DMS53 treated with DMSO at 0.1 percent for 48 hours (cell line): ENCODE measurements at regions not wholly inside any gene's neighbourhood (a gene's known extent, or its start where the extent isn't known, plus 50 kb on each side); places are given as distances from the start of the nearest gene placed in this dataset.
A peak's percentile ranks its signal among the peaks of the same experiment; 100 is the strongest.
"Not testable (repeated sequence)": the region's sequence is repeated elsewhere in the genome, so short reads cannot be mapped to it uniquely, and the experiment has no call there.

Experiments used
- DNase-seq: peaks from one replicate; lab custom pipeline; 2025; ENCODE audit not compliant: unreplicated experiment; lab: John Stamatoyannopoulos, UW

DNA sequence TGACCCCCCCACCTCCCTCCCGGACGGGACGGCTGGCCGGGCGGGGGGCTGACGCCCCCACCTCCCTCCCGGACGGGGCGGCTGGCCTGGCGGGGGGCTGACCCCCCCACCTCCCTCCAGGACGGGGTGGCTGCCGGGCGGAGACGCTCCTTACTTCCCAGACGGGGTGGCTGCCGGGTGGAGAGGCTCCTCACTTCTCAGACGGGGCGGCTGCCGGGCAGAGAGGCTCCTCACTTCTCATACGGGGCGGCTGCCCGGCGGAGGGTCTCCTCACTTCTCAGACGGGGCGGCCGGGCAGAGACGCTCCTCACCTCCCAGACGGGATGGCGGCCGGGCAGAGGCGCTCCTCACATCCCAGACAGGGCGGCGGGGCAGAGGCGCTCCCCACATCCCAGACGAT is 84.7 kb downstream of the OR2B2 start:
- not testable (repeated sequence) for DNase-seq

- not testable (repeated sequence) for DNase-seq
Measured at GRCh38 chr6:27826612-27826985, 85.6 kb downstream of the OR2B2 start.

GRCh38 chr6:27825848-27826611 is 86.2 kb downstream of the OR2B2 start:
- DNase-seq = not testable (repeated sequence)

DNA sequence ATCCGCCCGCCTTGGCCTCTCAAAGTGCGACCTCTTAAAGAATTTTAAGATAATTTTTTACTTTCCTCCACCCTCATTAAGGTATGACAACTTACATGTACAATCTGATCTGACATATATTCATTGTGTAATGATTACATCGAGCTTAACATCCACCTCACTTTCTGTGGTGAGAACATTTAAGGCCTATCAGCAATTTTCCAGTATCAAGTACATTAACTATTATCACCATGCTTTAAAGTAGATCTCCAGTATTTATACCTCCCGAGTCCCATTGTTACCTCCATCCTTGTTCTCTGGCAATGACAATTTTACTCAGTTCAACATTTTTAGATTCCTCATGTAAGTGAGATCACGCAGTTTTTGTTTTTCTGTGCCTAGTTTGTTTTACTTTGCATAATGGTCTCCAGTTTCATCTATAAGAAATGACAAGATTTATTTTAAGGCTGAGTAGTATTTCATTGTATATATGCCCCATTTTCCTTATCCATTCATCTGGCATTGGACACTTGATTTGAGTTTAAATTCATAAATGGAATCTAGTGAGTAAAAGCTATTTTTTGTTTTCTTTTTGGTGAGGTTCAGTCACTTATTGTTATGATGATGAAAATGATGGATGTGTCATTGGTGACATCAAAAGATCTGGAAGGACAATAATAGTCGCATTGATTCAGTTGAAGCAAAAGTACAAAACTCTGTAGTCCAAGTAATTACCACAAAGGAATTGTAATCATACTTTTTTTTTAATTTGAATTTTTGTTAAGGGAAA is 87.0 kb downstream of the OR2B2 start:
- no peak for DNase-seq

- peak; percentile 35 for DNase-seq
Measured at GRCh38 chr6:27824211-27825024, 87.8 kb downstream of the OR2B2 start.

DNA sequence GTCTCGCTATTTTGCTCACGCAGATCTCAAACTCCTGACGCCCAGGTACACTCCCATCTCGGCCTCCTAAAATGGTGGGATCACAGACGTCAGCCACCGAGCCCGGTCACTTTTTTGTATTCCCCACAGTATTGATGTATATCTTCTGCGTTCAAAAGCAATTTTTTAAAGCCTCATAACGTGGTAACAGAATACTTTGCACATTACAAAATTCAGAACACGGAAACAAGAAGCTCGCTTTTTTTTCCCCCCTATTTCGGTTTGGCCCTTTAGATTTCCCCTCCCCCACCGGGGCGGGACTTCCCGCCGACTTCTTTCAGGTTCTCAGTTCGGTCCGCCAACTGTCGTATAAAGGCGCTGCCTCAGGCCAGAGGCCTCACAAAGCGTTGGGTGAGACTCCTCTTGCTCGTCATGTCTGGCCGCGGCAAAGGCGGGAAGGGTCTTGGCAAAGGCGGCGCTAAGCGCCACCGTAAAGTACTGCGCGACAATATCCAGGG is 88.4 kb downstream of the OR2B2 start:
- DNase-seq = peak; percentile 51

DNA sequence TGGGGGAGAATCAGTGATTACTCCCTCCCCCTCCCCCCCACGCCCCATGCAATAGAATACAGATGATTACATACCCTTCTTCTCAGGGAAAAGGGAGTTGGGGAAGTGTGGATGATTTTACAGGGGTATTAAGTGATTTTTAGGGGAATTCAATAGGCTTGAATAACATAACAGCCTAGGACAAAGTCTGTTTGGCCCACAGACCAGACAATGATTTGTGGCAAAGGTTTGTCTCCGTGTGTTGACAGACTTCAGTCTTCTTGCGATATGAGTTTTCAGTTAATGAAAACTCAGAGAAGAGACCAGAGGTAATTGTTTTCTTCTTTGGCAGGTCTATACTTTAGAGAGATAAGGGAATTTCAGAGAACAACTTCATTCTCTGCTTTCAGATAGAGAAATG is 95.3 kb downstream of the OR2B2 start:
- DNase-seq = no peak

- peak; percentile 71 for DNase-seq
Measured at GRCh38 chr6:27814665-27815424, 97.4 kb downstream of the OR2B2 start.

- DNase-seq = not testable (repeated sequence)
Measured at GRCh38 chr6:27814415-27814664, 97.9 kb downstream of the OR2B2 start.

DNA sequence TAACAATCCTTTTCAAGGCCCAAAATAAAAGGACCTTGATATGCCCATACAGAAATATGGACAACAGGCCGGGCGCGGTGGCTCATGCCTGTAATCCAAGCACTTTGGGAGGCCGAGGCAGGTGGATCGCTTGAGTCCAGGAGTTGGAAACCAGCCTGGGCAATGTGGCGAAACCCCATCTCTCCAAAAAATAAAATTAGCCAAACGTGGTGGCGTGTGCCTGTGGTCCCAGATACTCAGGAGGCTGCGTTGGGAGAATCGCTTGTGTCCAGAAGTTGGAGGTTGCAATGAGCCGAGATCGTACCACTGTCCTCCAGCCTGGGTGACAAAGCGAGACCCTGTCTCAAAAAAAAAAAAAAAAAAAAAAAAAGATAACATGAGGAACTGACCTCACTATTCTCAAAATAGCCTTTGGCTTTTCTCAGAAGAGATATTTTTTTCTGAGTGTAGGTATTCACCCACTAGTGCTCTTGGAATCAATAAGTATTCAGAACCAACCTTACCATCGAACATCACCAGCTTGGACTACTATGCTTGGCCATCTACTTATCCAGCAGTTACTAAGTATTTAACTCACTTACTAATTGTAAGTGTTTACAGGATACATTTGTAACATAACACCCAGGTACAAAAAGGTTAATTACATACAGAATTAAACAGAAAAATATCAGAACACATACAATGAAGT is 99.2 kb downstream of the OR2B2 start:
- no peak for DNase-seq

- no peak for DNase-seq
Measured at GRCh38 chr6:27812078-27812804, 100.0 kb downstream of the OR2B2 start.

DNA sequence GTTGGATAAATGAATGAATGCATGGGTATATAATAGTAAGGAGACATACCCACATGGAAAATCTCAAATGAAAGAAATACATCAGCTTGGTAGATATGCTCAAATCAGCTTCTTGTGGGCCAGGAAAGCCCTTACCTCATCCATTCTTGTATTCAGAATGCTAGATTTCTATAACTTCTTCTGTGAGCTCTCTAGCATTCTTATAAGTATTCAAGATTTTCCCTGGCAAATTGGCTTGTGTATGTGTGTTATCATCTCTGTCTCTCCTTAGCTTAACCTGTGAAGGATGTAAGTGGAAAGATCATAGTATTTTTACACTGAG is 100.8 kb downstream of the OR2B2 start:
- no peak for DNase-seq

- no peak for DNase-seq
Measured at GRCh38 chr6:27810768-27811450, 101.3 kb downstream of the OR2B2 start.

DNA sequence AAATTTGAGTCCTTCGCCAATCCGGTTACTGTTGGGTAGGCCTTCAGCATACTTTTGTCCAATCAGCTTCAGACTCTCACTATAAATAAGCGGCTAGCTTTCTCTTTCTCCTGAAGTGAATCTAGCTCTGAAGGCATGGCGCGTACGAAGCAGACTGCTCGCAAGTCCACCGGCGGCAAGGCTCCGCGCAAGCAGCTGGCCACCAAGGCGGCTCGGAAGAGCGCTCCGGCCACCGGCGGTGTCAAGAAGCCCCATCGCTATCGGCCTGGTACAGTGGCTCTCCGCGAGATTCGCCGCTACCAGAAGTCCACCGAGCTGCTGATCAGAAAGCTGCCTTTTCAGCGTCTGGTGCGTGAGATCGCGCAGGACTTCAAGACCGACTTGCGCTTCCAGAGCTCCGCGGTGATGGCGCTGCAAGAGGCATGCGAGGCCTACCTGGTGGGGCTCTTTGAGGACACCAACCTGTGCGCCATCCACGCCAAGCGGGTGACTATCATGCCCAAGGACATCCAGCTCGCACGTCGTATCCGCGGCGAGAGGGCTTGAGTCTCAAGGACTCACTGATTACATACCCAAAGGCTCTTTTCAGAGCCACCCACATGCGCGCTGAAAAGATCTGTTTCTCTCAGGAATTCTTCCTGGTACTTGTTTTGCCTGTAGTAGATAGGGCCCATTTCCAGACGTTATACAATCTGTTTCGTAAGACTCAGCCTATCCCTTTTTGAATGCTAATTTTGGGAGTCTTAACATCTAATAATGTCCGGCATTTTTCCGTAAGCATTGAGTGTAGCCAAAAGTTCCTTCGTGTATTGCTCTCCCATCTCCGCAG is 102.0 kb downstream of the OR2B2 start:
- peak; percentile 91 for DNase-seq

DNA sequence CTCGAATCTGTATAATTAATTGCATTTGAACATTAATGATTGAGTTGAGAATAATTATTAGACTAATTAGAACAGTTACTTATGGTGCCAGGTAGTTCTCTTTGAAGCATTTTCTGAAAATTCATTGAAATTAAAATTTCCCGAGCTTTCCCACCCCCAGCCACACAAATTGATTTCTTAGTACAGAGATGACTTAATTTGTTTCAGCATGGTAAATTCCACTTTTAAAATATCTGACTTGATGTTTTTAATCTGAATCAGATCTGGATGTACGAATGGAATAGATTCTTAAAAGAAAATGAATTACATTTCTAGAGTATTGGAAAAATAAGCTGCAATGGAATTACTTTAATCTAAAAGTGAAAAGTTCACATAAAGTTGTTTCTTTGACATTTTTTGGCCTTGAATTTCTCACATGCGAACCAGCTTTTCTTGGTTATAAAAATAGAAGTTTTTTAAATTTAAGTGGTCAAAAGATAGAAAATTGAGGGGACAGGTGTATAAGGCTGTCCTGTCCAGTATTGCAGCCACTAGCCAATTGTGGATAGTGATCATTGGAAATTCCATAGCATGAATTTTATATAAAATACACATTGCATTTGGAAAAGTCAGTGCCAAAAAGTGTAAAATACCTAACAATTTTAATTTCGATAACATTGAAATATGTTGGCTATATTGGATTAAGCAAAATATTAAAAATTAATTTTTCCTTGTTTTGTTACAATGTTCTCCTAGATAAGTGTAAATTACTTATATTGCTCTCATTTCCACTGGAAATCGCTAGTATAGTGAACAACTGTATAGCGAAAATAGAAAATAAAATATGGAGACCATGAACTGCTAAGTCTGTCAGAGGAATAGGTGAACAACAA is 102.9 kb downstream of the OR2B2 start:
- DNase-seq = no peak

- peak; percentile 43 for DNase-seq
Measured at GRCh38 chr6:27808242-27809066, 103.7 kb downstream of the OR2B2 start.
